ENCODE measurements at regions not wholly inside any gene's neighbourhood (a gene's known extent, or its start where the extent isn't known, plus 50 kb on each side); places are given as distances from the start of the nearest gene placed in this dataset.

GRCh38 chr3:83193526-83193925, 1432.1 kb upstream of the GBE1 start:
- no peak for DNase-seq
- Histone ChIP-seq H3K4me3 (ENCODE audit: low read length in 3 of 3) (no peak overlapping the region), H3K27ac (ENCODE audit: low read depth in 2 of 2, low read length in 2 of 2) (no peak overlapping the region), H3K9me3 (ENCODE audit: control insufficient read depth in 2 of 3, insufficient read depth in 1 of 3, low read length in 3 of 3) (no peaks in the 10 kb centered on the region), H3K9ac (ENCODE audit: low read length in 3 of 3) (no peak overlapping the region), H3K27me3 (ENCODE audit: control insufficient read depth, insufficient read depth, low read length) (no peaks in the 10 kb centered on the region), H3K36me3 (ENCODE audit: control insufficient read depth in 2 of 3, insufficient read depth in 3 of 3, low read length in 3 of 3) (no peaks in the 10 kb centered on the region), H3K4me1 (ENCODE audit: control insufficient read depth in 2 of 3, insufficient read depth in 2 of 3, low read depth in 1 of 3, low read length in 3 of 3) (no peaks in the 10 kb centered on the region)
- intact Hi-C loops (cut with DNase I) = no loop called here
- no peak for FAIRE-seq
- TF ChIP-seq CTCF (IDR thresholded peaks at IDR 0.05; ENCODE audit: borderline replicate concordance, extremely low read depth, insufficient read depth) = no peak

GRCh38 chr3:83189634-83190033, 1428.2 kb upstream of the GBE1 start:
- intact Hi-C loops (cut with DNase I) = no loop called here

GRCh38 chr3:83169473-83169872, 1408.0 kb upstream of the GBE1 start:
- no peaks in the 10 kb centered on the region for H3K36me3 ChIP-seq (ENCODE audit: control insufficient read depth in 2 of 3, insufficient read depth in 3 of 3, low read length in 3 of 3)
- no peaks in the 10 kb centered on the region for H3K4me1 ChIP-seq (ENCODE audit: control insufficient read depth in 2 of 3, insufficient read depth in 2 of 3, low read depth in 1 of 3, low read length in 3 of 3)
- H3K9ac ChIP-seq (ENCODE audit: low read length in 3 of 3) = no peak overlapping the region
- TF ChIP-seq CTCF (IDR thresholded peaks at IDR 0.05; ENCODE audit: borderline replicate concordance, extremely low read depth, insufficient read depth) = no peak
- intact Hi-C loops (cut with DNase I) = no loop called here
- no peaks in the 10 kb centered on the region for H3K9me3 ChIP-seq (ENCODE audit: control insufficient read depth in 2 of 3, insufficient read depth in 1 of 3, low read length in 3 of 3)
- DNase-seq = no peak
- H3K4me3 ChIP-seq (ENCODE audit: low read length in 3 of 3) = no peak overlapping the region
- no peak for FAIRE-seq
- no peak overlapping the region for H3K27ac ChIP-seq (ENCODE audit: low read depth in 2 of 2, low read length in 2 of 2)
- no peaks in the 10 kb centered on the region for H3K27me3 ChIP-seq (ENCODE audit: control insufficient read depth, insufficient read depth, low read length)

More at GRCh38 chr3:83189634-83190033, 1428.2 kb upstream of the GBE1 start:
- DNase-seq = no peak
- FAIRE-seq = no peak
- Histone ChIP-seq H3K4me3 (ENCODE audit: low read length in 3 of 3) (no peak overlapping the region), H3K27me3 (ENCODE audit: control insufficient read depth, insufficient read depth, low read length) (no peaks in the 10 kb centered on the region), H3K9ac (ENCODE audit: low read length in 3 of 3) (no peak overlapping the region), H3K9me3 (ENCODE audit: control insufficient read depth in 2 of 3, insufficient read depth in 1 of 3, low read length in 3 of 3) (no peaks in the 10 kb centered on the region), H3K27ac (ENCODE audit: low read depth in 2 of 2, low read length in 2 of 2) (no peak overlapping the region), H3K36me3 (ENCODE audit: control insufficient read depth in 2 of 3, insufficient read depth in 3 of 3, low read length in 3 of 3) (no peaks in the 10 kb centered on the region), H3K4me1 (ENCODE audit: control insufficient read depth in 2 of 3, insufficient read depth in 2 of 3, low read depth in 1 of 3, low read length in 3 of 3) (no peaks in the 10 kb centered on the region)
- no peak for TF ChIP-seq CTCF (IDR thresholded peaks at IDR 0.05; ENCODE audit: borderline replicate concordance, extremely low read depth, insufficient read depth)

- no peaks in the 10 kb centered on the region for H3K27me3 ChIP-seq (ENCODE audit: control insufficient read depth, insufficient read depth, low read length)
- no peaks in the 10 kb centered on the region for H3K36me3 ChIP-seq (ENCODE audit: control insufficient read depth in 2 of 3, insufficient read depth in 3 of 3, low read length in 3 of 3)
- no peaks in the 10 kb centered on the region for H3K9me3 ChIP-seq (ENCODE audit: control insufficient read depth in 2 of 3, insufficient read depth in 1 of 3, low read length in 3 of 3)
- no peak for DNase-seq
- no peak overlapping the region for H3K27ac ChIP-seq (ENCODE audit: low read depth in 2 of 2, low read length in 2 of 2)
- H3K4me1 ChIP-seq (ENCODE audit: control insufficient read depth in 2 of 3, insufficient read depth in 2 of 3, low read depth in 1 of 3, low read length in 3 of 3) = no peaks in the 10 kb centered on the region
- no peak for TF ChIP-seq CTCF (IDR thresholded peaks at IDR 0.05; ENCODE audit: borderline replicate concordance, extremely low read depth, insufficient read depth)
- H3K4me3 ChIP-seq (ENCODE audit: low read length in 3 of 3) = no peak overlapping the region
- intact Hi-C loops (cut with DNase I) = no loop called here
- H3K9ac ChIP-seq (ENCODE audit: low read length in 3 of 3) = no peak overlapping the region
- FAIRE-seq = no peak
These were observed 1389.5 kb upstream of the GBE1 start for GRCh38 chr3:83150896-83151295.
